NCI-H446 treated with DMSO at 0.1 percent for 48 hours (cell line): ENCODE measurements at regions not wholly inside any gene's neighbourhood (a gene's known extent, or its start where the extent isn't known, plus 50 kb on each side); places are given as distances from the start of the nearest gene placed in this dataset.
"Not testable (repeated sequence)": the region's sequence is repeated elsewhere in the genome, so short reads cannot be mapped to it uniquely, and the experiment has no call there.

Experiments
- DNase-seq: peaks from one replicate; lab custom pipeline; 2025; lab: John Stamatoyannopoulos, UW

- DNase-seq = no peak
Measured at GRCh38 chr1:219726480-219727272, 113.8 kb upstream of the ZC3H11B start.

DNA sequence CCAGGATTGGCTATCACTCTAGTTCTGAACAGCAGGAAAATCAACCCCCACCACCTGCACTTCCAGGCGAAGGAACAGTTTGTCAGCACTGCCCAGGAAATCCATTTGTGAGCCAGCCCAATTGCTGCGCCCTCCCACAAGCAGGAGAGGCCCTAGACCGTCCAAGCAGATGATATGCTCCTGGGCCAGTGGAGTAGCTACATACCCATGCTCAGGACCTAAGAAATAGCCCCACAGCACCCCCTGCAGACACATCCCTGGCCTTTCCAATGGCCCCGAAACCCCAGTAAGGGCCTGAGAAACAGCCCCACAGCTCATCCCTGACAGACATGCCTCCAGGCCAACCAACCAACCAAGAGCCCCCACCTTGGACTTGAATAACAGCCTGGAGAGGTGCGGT lies 111.5 kb upstream of the ZC3H11B start:
- DNase-seq = no peak

GRCh38 chr1:219717536-219717935 lies 104.6 kb upstream of the ZC3H11B start:
- no peak for DNase-seq

GRCh38 chr1:219716611-219717114 lies 103.8 kb upstream of the ZC3H11B start:
- DNase-seq = no peak

- DNase-seq = no peak
Measured at GRCh38 chr1:219713981-219714381, 101.1 kb upstream of the ZC3H11B start.

GRCh38 chr1:219712506-219712905 lies 99.6 kb upstream of the ZC3H11B start:
- no peak for DNase-seq

GRCh38 chr1:219710529-219711194 lies 97.8 kb upstream of the ZC3H11B start:
- DNase-seq = no peak

DNA sequence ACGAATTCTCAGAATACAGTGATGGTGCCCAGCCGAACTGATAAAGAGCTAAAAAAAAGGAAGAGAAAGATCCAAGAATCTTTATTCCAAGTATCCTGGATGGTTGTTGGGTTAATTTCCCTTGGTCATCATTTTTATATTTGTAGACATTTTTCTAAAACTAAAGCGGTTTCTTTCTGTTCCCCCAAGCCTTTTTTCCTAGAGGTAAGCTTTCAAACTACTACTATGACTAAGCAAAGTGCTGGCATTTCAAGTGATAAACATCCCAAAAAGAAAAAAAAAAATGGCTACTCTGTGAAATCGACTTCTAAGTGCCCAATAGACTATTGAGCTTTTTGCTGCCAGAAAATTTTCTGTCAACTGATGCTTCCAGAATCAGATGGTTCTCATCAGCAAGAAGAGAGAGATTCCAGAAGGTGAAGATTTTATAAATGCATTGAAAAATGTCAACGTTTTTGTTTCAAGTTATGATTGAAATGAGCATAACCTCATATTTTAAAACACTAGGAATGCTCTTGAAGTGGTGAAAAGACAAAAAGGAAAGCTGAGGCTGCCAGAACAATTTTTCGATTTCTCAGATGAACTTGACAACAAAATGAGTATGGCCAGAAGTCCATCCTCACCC lies 96.1 kb upstream of the ZC3H11B start:
- DNase-seq = no peak

GRCh38 chr1:219707885-219708284 lies 95.0 kb upstream of the ZC3H11B start:
- not testable (repeated sequence) for DNase-seq

DNA sequence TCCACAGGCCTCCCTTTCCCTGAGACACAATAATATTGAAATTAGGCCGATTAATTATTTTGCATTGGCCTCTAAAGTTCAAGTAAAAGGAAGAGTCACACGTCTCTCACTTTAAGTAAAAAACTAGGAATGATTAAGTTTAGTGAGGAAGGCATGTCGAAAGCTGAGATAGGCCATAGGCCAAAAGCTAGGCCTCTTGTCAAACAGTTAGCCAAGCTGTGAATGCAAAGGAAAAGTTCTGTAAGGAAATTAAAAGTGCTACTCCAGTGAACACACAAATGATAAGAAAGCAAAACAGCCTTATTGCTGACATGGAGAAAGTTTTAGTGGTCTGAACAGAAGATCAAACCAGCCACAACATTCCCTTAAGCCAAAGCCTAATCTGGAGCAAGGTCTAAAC lies 91.4 kb upstream of the ZC3H11B start:
- not testable (repeated sequence) for DNase-seq

DNA sequence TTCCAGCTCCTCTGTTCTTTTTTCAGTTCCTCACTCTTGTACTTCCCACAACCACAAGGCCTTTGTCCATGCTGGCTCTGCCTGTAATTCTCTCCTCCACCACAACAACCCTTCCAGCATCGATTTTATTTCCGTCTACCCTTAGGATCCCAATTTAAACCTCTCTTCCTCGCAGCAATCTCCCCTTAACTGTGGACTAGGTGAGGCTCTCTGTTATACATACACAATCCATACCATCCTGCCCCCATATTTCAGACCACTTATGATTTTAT lies 90.4 kb upstream of the ZC3H11B start:
- DNase-seq = no peak

DNA sequence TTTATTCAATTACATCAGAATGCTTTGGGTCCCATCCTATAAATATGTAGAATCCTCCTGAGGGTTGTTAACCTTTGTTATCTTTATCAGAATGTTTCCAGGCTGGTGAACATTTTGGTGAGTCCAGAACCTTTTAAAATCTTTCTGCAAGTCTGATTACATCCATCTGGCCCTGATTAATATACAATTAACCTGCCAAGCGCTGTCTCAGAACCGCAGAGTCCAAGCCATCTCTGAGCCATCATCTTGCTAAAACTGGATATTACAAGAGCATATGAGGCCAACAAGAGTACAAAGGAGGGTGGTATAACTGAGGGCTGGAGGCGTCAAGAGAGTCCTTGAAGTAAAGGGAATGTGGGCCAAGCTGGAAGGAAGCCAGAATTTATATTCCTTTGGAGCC lies 88.6 kb upstream of the ZC3H11B start:
- DNase-seq = no peak

- no peak for DNase-seq
Measured at GRCh38 chr1:219699870-219700269, 87.0 kb upstream of the ZC3H11B start.

GRCh38 chr1:219697682-219698081 lies 84.8 kb upstream of the ZC3H11B start:
- DNase-seq = no peak

GRCh38 chr1:219692981-219693380 lies 80.1 kb upstream of the ZC3H11B start:
- no peak for DNase-seq

DNA sequence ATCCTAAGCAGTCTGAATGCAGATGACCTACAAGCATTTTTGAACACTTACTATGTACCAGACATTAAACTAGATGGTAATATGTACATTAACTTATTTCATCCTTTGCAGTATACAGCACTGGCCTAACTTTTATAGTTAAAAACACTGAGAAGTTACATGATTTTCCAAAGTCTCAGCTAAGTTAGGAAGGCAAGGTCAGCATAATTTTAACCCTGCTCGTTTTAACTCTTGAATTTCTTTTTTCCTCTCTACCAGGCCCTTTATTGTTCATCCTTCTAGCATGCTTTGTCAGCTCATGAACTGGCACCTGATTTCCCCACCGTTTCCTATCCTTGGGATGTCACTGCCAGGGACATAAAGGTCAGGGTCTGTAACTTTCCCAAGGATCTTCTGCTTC lies 76.9 kb upstream of the ZC3H11B start:
- no peak for DNase-seq

- DNase-seq = no peak
Measured at GRCh38 chr1:219687779-219688178, 74.9 kb upstream of the ZC3H11B start.

GRCh38 chr1:219686171-219686570 lies 73.3 kb upstream of the ZC3H11B start:
- DNase-seq = no peak

DNA sequence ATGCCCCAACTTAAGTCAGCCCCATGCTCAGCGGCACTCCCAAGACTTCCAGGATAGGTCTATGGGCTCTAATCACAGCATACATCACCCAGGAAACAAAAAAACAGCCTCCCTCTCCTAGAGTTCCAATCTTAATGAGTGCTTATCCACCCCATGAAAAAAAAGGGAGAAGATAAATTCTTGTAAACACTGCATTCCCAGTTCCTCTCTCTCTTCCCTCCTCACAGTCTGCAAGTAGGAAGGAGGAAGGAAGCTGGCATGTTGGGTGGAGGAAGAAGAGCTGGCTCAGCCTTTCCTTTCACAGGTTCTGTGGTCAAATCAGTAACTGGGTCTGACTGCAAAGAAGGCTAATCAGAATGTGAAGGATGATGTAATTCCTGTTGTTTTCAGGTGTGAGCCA lies 69.9 kb upstream of the ZC3H11B start:
- no peak for DNase-seq

GRCh38 chr1:219681876-219682275 lies 69.0 kb upstream of the ZC3H11B start:
- DNase-seq = no peak

DNA sequence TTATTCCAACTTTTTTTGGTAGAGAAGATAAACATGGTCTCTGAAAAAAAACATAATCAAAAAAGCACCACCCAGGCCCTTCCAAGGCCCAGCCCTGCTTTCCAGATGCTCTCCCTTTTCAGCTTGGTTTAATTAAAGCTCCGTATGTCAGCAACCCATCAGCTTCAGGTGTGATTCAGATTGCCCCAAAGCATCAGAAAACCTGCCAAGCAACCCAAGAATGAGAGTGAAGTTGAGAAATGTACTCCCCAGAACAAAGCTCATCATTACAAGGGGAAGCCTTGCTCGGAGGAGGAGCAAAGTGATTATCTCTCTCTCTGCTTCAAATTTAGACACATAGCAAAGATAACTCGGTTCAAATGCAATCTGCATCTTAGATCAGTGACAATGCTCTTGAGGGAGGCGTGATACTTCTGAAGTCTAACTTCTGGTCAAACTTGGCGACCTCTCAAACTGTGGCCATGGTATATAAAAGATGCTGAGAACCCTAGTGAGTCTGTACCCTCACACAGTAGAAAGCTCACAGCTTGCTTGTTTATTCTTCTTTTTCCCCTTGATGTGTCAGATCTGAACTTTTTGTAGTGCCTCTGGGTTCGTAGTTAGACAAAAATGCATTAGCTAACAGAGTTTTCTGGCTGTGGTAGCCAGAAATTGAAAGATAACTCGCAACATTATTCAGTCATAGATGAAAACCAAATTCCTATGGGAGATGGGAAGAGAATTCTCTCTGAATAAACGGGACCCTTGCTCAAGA lies 63.3 kb upstream of the ZC3H11B start:
- DNase-seq = no peak

GRCh38 chr1:219670426-219671149 lies 57.7 kb upstream of the ZC3H11B start:
- no peak for DNase-seq
